Fibroblast of mammary gland (primary cell): ENCODE measurements at regions not wholly inside any gene's neighbourhood (a gene's known extent, or its start where the extent isn't known, plus 50 kb on each side); places are given as distances from the start of the nearest gene placed in this dataset.

Experiments
- DNase-seq: peaks from one replicate; pipeline ENCODE4 v3.0.0-alpha.2; 2010; ENCODE audit warnings: low read depth
- H3K4me3 ChIP-seq: 2 replicates; pipeline ENCODE4 v1.5.1; 2011; ENCODE audit warnings: low read depth, mild to moderate bottlenecking, low read length, moderate library complexity; ENCODE audit not compliant: control insufficient read depth
- CTCF ChIP-seq: conservative IDR thresholded peaks from 2 replicates; pipeline ENCODE4 v1.5.1; 2011; ENCODE audit warnings: low read depth, low read length, inconsistent platforms; ENCODE audit not compliant: control insufficient read depth, insufficient read depth

- no peak for TF ChIP-seq CTCF
- no peak overlapping the region for H3K4me3 ChIP-seq
- peak; percentile 2 for DNase-seq
Measured at GRCh38 chr4:32022071-32022470, 1301.9 kb downstream of the PCDH7 start.

- peak; percentile 10 for DNase-seq
- no peak for TF ChIP-seq CTCF
Measured at GRCh38 chr4:32025851-32026459, 1305.8 kb downstream of the PCDH7 start.

GRCh38 chr4:32030406-32030805 lies 1310.2 kb downstream of the PCDH7 start:
- TF ChIP-seq CTCF, result no peak
- no peak for DNase-seq
- no peak overlapping the region for H3K4me3 ChIP-seq

More at GRCh38 chr4:32025851-32026459, 1305.8 kb downstream of the PCDH7 start:
- H3K4me3 ChIP-seq, result no peak overlapping the region

GRCh38 chr4:32031026-32031425 lies 1310.9 kb downstream of the PCDH7 start:
- no peak overlapping the region for H3K4me3 ChIP-seq
- no peak for TF ChIP-seq CTCF

GRCh38 chr4:32032136-32032672 lies 1312.0 kb downstream of the PCDH7 start:
- no peak overlapping the region for H3K4me3 ChIP-seq
- no peak for TF ChIP-seq CTCF
- DNase-seq, result no peak

More at GRCh38 chr4:32031026-32031425, 1310.9 kb downstream of the PCDH7 start:
- no peak for DNase-seq

GRCh38 chr4:32037399-32037798 lies 1317.2 kb downstream of the PCDH7 start:
- TF ChIP-seq CTCF, result no peak
- no peak overlapping the region for H3K4me3 ChIP-seq

More at GRCh38 chr4:32037399-32037798, 1317.2 kb downstream of the PCDH7 start:
- DNase-seq, result no peak
